ENCODE measurements at regions not wholly inside any gene's neighbourhood (a gene's known extent, or its start where the extent isn't known, plus 50 kb on each side); places are given as distances from the start of the nearest gene placed in this dataset.

- TF ChIP-seq CTCF (conservative IDR thresholded peaks at IDR 0.05; ENCODE audit: low read length) (no peak), EZH2phosphoT487 (IDR thresholded peaks at IDR 0.05; ENCODE audit: borderline replicate concordance) (no peak)
These were observed 485.3 kb downstream of the SLITRK6 start for GRCh38 chr13:85313761-85314503.
